BJ (cell line): ENCODE measurements at regions not wholly inside any gene's neighbourhood (a gene's known extent, or its start where the extent isn't known, plus 50 kb on each side); places are given as distances from the start of the nearest gene placed in this dataset.

Experiments used
- CTCF ChIA-PET: fragments of 350-600 bp; formaldehyde crosslinking; extraction: SDS; loops from one replicate; lab custom pipeline; 2021; ENCODE audit warnings: antibody characterized with exemption, inconsistent platforms; lab: Yijun Ruan, JAX
- POLR2A ChIA-PET: fragments of 300-600 bp; sonication (Branson Sonifier 250); formaldehyde crosslinking; extraction: SDS; loops from one replicate; lab custom pipeline; 2021; ENCODE audit warnings: antibody characterized with exemption; lab: Charles Lee
- DNase-seq: peaks from one replicate; pipeline ENCODE4 v3.0.0-alpha.2; 2011; ENCODE audit warnings: low read depth
- H3K27me3 ChIP-seq: 2 replicates; pipeline ENCODE4 v1.6.0; 2011; ENCODE audit warnings: low read length; ENCODE audit not compliant: control insufficient read depth, insufficient read depth
- H3K36me3 ChIP-seq: 2 replicates; pipeline ENCODE4 v1.5.1; 2011; ENCODE audit warnings: low read length; ENCODE audit not compliant: control insufficient read depth, insufficient read depth
- H3K4me3 ChIP-seq: 2 replicates; pipeline ENCODE4 v1.5.1; 2011; ENCODE audit warnings: low read depth, mild to moderate bottlenecking, control low read depth, low read length
- TF ChIP-seq, protein P1 (sequence below): IDR thresholded peaks from 2 replicates; pipeline ENCODE4 v1.5.1; 2011; ENCODE audit warnings: low read depth, mild to moderate bottlenecking, control low read depth, inconsistent platforms, low read length, moderate library complexity; ENCODE audit not compliant: insufficient read depth

DNA sequence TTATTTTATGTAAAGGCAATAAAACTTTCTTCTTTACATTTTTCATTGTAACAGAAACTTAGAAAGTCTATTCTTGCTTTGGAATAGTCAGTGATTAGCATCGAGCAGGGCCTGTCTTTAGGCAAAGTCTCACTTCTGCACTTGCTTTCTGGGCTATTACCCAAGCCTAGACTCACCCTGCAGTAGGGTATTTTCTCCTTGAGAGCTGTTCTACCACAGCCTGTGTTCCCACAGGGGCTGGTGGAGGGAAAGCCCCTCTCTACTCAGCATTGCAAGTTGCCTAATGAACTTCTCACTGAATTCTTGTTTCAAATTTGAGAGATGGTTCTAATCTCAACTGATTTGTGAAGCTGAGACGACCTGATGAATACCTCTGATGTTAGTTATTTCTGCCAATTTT is 111.7 kb upstream of the KLHL14 start:
- Histone ChIP-seq H3K4me3 (no peak overlapping the region), H3K27me3 (no peaks in the 10 kb centered on the region), H3K36me3 (no peaks in the 10 kb centered on the region)
- ChIA-PET POLR2A (no interaction called here), CTCF (no interaction called here)
- TF ChIP-seq, protein P1, sequence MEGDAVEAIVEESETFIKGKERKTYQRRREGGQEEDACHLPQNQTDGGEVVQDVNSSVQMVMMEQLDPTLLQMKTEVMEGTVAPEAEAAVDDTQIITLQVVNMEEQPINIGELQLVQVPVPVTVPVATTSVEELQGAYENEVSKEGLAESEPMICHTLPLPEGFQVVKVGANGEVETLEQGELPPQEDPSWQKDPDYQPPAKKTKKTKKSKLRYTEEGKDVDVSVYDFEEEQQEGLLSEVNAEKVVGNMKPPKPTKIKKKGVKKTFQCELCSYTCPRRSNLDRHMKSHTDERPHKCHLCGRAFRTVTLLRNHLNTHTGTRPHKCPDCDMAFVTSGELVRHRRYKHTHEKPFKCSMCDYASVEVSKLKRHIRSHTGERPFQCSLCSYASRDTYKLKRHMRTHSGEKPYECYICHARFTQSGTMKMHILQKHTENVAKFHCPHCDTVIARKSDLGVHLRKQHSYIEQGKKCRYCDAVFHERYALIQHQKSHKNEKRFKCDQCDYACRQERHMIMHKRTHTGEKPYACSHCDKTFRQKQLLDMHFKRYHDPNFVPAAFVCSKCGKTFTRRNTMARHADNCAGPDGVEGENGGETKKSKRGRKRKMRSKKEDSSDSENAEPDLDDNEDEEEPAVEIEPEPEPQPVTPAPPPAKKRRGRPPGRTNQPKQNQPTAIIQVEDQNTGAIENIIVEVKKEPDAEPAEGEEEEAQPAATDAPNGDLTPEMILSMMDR: no peak
- no peak for DNase-seq

DNA sequence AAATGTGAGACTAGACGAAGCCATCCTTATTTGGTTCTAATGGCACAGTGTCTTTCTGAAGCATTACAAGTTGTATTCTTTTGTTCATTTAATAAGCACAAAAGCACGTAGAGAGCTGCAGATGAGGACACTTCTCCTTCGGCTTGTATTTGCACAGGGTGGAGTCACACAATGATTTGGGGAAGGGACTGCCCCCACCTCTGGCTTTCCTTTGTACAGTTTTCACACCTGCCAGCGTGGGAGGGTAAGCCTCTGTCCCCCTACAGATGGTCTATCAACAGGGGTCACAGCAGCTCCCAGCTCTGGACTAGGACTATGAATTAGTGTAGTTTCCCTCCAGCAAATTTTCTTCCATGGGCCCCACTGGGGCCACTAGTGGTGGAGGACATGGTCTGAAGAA is 108.2 kb upstream of the KLHL14 start:
- no peak for DNase-seq
- Histone ChIP-seq H3K4me3 (no peak overlapping the region), H3K36me3 (no peaks in the 10 kb centered on the region), H3K27me3 (no peaks in the 10 kb centered on the region)
- TF ChIP-seq, protein P1: no peak
- POLR2A ChIA-PET: no interaction called here
- CTCF ChIA-PET: no interaction called here

DNA sequence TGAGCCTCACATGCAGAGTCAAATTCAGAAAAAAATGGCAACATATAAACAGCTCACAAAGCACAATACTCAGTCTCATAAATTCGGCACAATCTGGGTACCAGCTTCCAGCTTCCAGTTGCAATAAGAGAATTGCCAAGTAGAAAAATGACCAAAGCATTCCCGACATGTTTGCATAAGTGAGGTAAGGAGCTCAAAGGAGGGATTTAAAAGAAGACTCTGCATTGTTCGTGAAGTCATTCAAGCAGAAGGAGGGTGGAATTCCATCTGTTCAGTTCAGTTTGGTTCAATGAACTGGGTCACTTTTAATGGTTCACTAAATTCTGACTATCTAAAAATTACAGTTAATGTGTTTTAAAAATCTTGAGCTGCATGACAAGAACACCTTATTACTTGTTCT is 106.7 kb upstream of the KLHL14 start:
- H3K4me3 ChIP-seq: no peak overlapping the region
- no peak for DNase-seq
- no peaks in the 10 kb centered on the region for H3K27me3 ChIP-seq
- H3K36me3 ChIP-seq: no peaks in the 10 kb centered on the region
- ChIA-PET POLR2A (no interaction called here), CTCF (interaction anchor here (0.8 kb wide), 1 partner anchor 11 kb away, joined by 3 read pairs; no protein-coding TSS in a partner anchor)
- TF ChIP-seq, protein P1: no peak

DNA sequence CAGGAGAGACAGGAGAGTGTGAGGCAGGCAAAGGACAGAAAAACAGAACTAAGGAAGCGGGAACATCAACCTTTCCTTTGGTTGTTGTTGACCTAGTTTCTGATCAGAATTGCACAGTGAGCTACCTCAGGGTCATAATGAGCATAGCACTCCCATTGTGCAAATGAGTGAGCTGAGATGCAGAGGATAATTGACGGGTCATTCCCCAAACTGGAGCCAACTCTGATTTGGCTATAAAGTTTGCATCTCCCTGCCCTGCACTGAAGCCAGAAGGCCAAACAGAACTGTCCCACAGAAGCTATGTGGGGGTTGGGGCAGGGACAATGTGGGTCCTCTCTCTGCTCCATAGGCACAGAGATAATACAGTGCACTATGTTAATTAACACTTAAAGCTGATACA is 105.6 kb upstream of the KLHL14 start:
- TF ChIP-seq, protein P1: no peak
- no peak for DNase-seq
- no peaks in the 10 kb centered on the region for H3K27me3 ChIP-seq
- no peak overlapping the region for H3K4me3 ChIP-seq
- ChIA-PET CTCF (no interaction called here), POLR2A (no interaction called here)
- H3K36me3 ChIP-seq: no peaks in the 10 kb centered on the region

DNA sequence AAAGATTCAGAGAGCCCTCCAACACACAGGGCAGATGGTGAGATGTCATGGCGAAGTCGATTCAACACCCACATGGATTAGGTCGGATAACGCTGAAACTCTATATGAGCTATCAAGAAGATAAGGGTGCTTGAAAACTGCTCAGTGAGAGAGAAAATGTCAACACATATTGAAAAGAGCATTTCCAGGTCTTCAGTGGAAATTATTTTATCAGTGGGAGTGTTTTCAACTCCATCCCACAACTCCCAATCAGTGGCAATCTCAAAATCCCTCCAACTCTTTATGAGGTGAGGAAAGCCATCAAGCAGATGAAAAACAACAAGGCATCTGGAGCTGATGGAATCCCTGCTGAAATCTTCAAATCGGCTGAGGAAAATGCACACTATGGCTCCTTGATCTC is 104.5 kb upstream of the KLHL14 start:
- ChIA-PET POLR2A (no interaction called here), CTCF (no interaction called here)
- no peaks in the 10 kb centered on the region for H3K36me3 ChIP-seq
- no peak overlapping the region for H3K4me3 ChIP-seq
- TF ChIP-seq, protein P1: no peak
- no peak for DNase-seq
- H3K27me3 ChIP-seq: no peaks in the 10 kb centered on the region
